B cell (primary cell): ENCODE measurements at regions not wholly inside any gene's neighbourhood (a gene's known extent, or its start where the extent isn't known, plus 50 kb on each side); places are given as distances from the start of the nearest gene placed in this dataset.

Source experiments
- ATAC-seq: fragments of 200-7000 bp; cut with Tn5 transposase; one replicate; pipeline ENCODE4 v1.10.0; 2021; ENCODE audit warnings: low read depth, mild to moderate bottlenecking, moderate number of reproducible peaks, moderate library complexity
- CTCF ChIA-PET: fragments of 350-600 bp; sonication (Branson Sonifier 250); formaldehyde crosslinking; loops from one replicate; lab custom pipeline; 2021; ENCODE audit warnings: antibody characterized with exemption, inconsistent platforms; lab: Charles Lee
- POLR2A ChIA-PET: fragments of 350-600 bp; sonication (Branson Sonifier 250); formaldehyde crosslinking; loops from one replicate; lab custom pipeline; 2021; ENCODE audit warnings: antibody characterized with exemption; lab: Charles Lee
- DNase-seq: peaks from one replicate; pipeline ENCODE4 v3.0.0; 2013
- H2AFZ ChIP-seq: 2 replicates; pipeline ENCODE4 v1.6.1; 2012; ENCODE audit warnings: mild to moderate bottlenecking, low read depth, low read length; ENCODE audit not compliant: insufficient read depth, poor library complexity, severe bottlenecking
- H3K27ac ChIP-seq, 2 donors: 1 replicate in 1 of 2; 2 replicates in 1 of 2; pipeline ENCODE4 v1.5.1; 2012 to 2013; ENCODE audit warnings: low read length in 2 of 2, mild to moderate bottlenecking in 2 of 2, moderate library complexity in 1 of 2
- H3K27me3 ChIP-seq, 4 experiments: fragments of 200-600 bp in 1 of 4; sonication (generic) in 1 of 4; replicated peaks in 1 of 4; 1 replicate in 2 of 4; 2 replicates in 2 of 4; pipeline versions ENCODE4 v1.6.1 to v1.7.0; 2013 to 2016; ENCODE audit warnings: low read length in 3 of 4, mild to moderate bottlenecking in 2 of 4, mixed read lengths in 1 of 4, moderate library complexity in 1 of 4; ENCODE audit not compliant: insufficient read depth in 4 of 4, control insufficient read depth in 3 of 4; ENCODE audit errors: control extremely low read depth in 1 of 4
- H3K36me3 ChIP-seq, 2 experiments: replicated peaks in 1 of 2; 1 replicate in 1 of 2; 2 replicates in 1 of 2; pipeline versions ENCODE4 v1.6.1 to v1.7.1; 2013; ENCODE audit warnings: low read length in 1 of 2; ENCODE audit not compliant: insufficient read depth in 2 of 2, control insufficient read depth in 1 of 2; ENCODE audit errors: control extremely low read depth in 1 of 2, extremely low read depth in 1 of 2
- H3K4me1 ChIP-seq, 2 donors: fragments of 200-600 bp in 1 of 2; sonication (generic) in 1 of 2; 1 replicate in 1 of 2; 2 replicates in 1 of 2; pipeline versions ENCODE4 v1.5.1 to v1.6.1; 2013 to 2017; ENCODE audit warnings: low read length in 2 of 2; ENCODE audit not compliant: control insufficient read depth in 2 of 2, insufficient read depth in 2 of 2
- H3K4me2 ChIP-seq: replicated peaks from 2 replicates; pipeline ENCODE3; 2012; ENCODE audit warnings: mild to moderate bottlenecking, low read depth, low read length; ENCODE audit not compliant: poor library complexity, severe bottlenecking
- H3K4me3 ChIP-seq, 5 experiments: fragments of 200-600 bp in 1 of 5; sonication (generic) in 1 of 5; 1 replicate in 3 of 5; 2 replicates in 2 of 5; pipeline versions ENCODE4 v1.5.1 to v1.7.0; 2011 to 2016; ENCODE audit warnings: low read length in 4 of 5, mild to moderate bottlenecking in 4 of 5, low read depth in 2 of 5, control low read depth in 1 of 5, moderate library complexity in 1 of 5; ENCODE audit not compliant: insufficient read depth in 1 of 5; ENCODE audit errors: control extremely low read depth in 1 of 5, extremely low read depth in 1 of 5
- H3K79me2 ChIP-seq: fragments of 200-600 bp; sonication (generic); one replicate; pipeline ENCODE4 v1.6.0; 2016; ENCODE audit warnings: low read length; ENCODE audit not compliant: control insufficient read depth, insufficient read depth
- H3K9ac ChIP-seq: fragments of 200-600 bp; sonication (generic); 2 replicates; pipeline ENCODE4 v1.6.1; 2017; ENCODE audit warnings: mild to moderate bottlenecking, low read length, moderate library complexity
- H3K9me3 ChIP-seq, 3 donors: one replicate each; pipeline versions ENCODE4 v1.6.1 to v1.7.1; 2013; ENCODE audit warnings: low read length in 2 of 3; ENCODE audit not compliant: control insufficient read depth in 2 of 3, insufficient read depth in 1 of 3; ENCODE audit errors: control extremely low read depth in 1 of 3
- H4K20me1 ChIP-seq: 2 replicates; pipeline ENCODE4 v1.6.0; 2012; ENCODE audit warnings: mild to moderate bottlenecking, low read length; ENCODE audit not compliant: insufficient read depth, control insufficient read depth, poor library complexity, severe bottlenecking
- H3K27ac Mint-ChIP-seq: one replicate; pipeline ENCODE4 v1.8.0; 2021; ENCODE audit warnings: mixed read lengths
- H3K27me3 Mint-ChIP-seq: one replicate; pipeline ENCODE4 v1.8.0; 2021; ENCODE audit warnings: mixed read lengths
- H3K4me1 Mint-ChIP-seq: one replicate; pipeline ENCODE4 v1.8.0; 2021; ENCODE audit warnings: mixed read lengths
- H3K4me3 Mint-ChIP-seq: one replicate; pipeline ENCODE4 v1.8.0; 2021; ENCODE audit warnings: mixed read lengths
- H3K9me3 Mint-ChIP-seq: one replicate; pipeline ENCODE4 v1.8.0; 2022; ENCODE audit warnings: mixed read lengths; ENCODE audit not compliant: insufficient read depth
- CTCF ChIP-seq: fragments of 200-600 bp; IDR thresholded peaks from one replicate; pipeline ENCODE4 v1.8.0; 2022; ENCODE audit warnings: antibody characterized with exemption, mild to moderate bottlenecking
- EZH2 ChIP-seq: IDR thresholded peaks from 2 replicates; pipeline ENCODE4 v1.6.1; 2012; ENCODE audit warnings: borderline replicate concordance, low read depth, mild to moderate bottlenecking, moderate library complexity, low read length; ENCODE audit not compliant: insufficient read depth, poor library complexity, severe bottlenecking
- WGBS: methylation state at CpG from one replicate; pipeline ENCODE4 v1.1.5; 2013; ENCODE audit warnings: missing lambda C conversion rate; ENCODE audit not compliant: insufficient coverage; 5-methylcytosine and 5-hydroxymethylcytosine counted together
- intact Hi-C: fragments of 100-400 bp; cut with micrococcal nuclease; formaldehyde crosslinking; loops from one replicate; pipeline ENCODE4 v1.10.0; 2022

GRCh38 chr12:46493834-46494181 is 121.2 kb upstream of the SLC38A2 start:
- H3K9me3 ChIP-seq: no peaks in the 10 kb centered on the region
- H3K27me3 ChIP-seq: no peaks in the 10 kb centered on the region
- no peaks in the 10 kb centered on the region for H3K9me3 Mint-ChIP-seq
- no peaks in the 10 kb centered on the region for H3K4me1 ChIP-seq
- POLR2A ChIA-PET: no interaction called here
- H3K4me1 Mint-ChIP-seq: no peaks in the 10 kb centered on the region
- no peaks in the 10 kb centered on the region for H3K79me2 ChIP-seq
- TF ChIP-seq EZH2 (no peak), CTCF (no peak)
- no peak overlapping the region for H3K27ac ChIP-seq
- CTCF ChIA-PET: no interaction called here
- no peaks in the 10 kb centered on the region for H4K20me1 ChIP-seq
- H3K4me3 Mint-ChIP-seq: no peak overlapping the region
- DNase-seq: no peak
- peaks cover 1 to 2% of the 10 kb centered on the region in 2 experiments for H3K36me3 ChIP-seq
- H3K27ac Mint-ChIP-seq: no peak overlapping the region
- H3K4me3 ChIP-seq: no peak overlapping the region
- no peaks in the 10 kb centered on the region for H3K27me3 Mint-ChIP-seq
- intact Hi-C loops: no loop called here
- no peak overlapping the region for H2AFZ ChIP-seq
- H3K9ac ChIP-seq: no peak overlapping the region
- no peak overlapping the region for H3K4me2 ChIP-seq
- no CpG with 5 or more reads among the region's 4 CpGs for WGBS
- ATAC-seq: no peak

DNA sequence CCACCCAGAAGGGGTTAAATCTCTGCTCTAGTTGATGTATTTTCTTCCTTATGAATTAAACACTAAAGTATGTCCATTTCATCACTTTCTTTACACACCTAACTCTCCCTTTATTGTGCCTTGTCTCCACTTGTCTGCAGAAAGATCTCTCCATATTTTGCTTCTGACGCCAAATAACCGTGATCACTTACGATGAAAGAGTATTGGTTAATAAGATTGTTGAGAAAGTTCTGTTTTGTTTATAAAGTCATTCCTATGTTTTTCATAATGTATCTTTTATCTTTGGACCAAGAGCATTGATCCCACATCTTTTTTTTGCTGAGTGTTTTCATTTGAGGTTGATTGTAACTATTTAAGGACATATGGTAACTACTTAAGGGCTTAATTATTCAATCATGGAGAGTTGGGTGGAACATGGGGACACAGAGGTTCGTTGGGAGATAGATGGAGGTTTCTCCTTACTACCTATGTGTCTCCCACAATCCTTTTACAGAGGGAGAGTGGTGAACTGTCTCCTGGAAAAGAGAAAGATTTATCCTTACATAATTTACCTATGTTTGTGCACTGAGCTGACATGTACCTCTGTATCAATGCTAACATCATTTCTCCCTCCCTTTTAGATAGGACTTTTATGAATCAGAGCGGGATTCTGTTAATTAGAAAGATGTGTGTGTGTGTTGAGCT is 120.7 kb upstream of the SLC38A2 start:
- no CpG with 5 or more reads among the region's 5 CpGs for WGBS
- ChIA-PET POLR2A (no interaction called here), CTCF (no interaction called here)
- Mint-ChIP-seq H3K27me3 (no peaks in the 10 kb centered on the region), H3K4me1 (peaks cover 5% of the 10 kb centered on the region), H3K27ac (no peak overlapping the region), H3K4me3 (no peak overlapping the region), H3K9me3 (no peaks in the 10 kb centered on the region)
- ATAC-seq (no peak), DNase-seq (no peak)
- H3K9me3 ChIP-seq: no peaks in the 10 kb centered on the region
- no peak overlapping the region for H3K4me2 ChIP-seq
- peaks cover 1 to 2% of the 10 kb centered on the region in 2 experiments for H3K36me3 ChIP-seq
- H3K27me3 ChIP-seq: no peaks in the 10 kb centered on the region
- H3K4me1 ChIP-seq: peaks cover 5% of the 10 kb centered on the region in 2 donors
- intact Hi-C loops: no loop called here
- H4K20me1 ChIP-seq: no peaks in the 10 kb centered on the region
- no peak overlapping the region for H3K9ac ChIP-seq
- H3K79me2 ChIP-seq: no peaks in the 10 kb centered on the region
- H2AFZ ChIP-seq: no peak overlapping the region
- H3K27ac ChIP-seq: no peak overlapping the region
- H3K4me3 ChIP-seq: no peak overlapping the region
- no peak for TF ChIP-seq EZH2
- no peak for TF ChIP-seq CTCF
